GM19238 (cell line): ENCODE measurements at regions not wholly inside any gene's neighbourhood (a gene's known extent, or its start where the extent isn't known, plus 50 kb on each side); places are given as distances from the start of the nearest gene placed in this dataset.

ENCODE experiments used
- DNase-seq: peaks from one replicate; pipeline ENCODE4 v3.0.0; 2011; ENCODE audit warnings: low spot score; ENCODE audit not compliant: insufficient read length

- DNase-seq = no peak
These were observed 358.9 kb downstream of the ZEB2 start for GRCh38 chr2:144161061-144161460.

- DNase-seq = no peak
These were observed 360.7 kb downstream of the ZEB2 start for GRCh38 chr2:144159240-144159639.

GRCh38 chr2:144158096-144158495 is 361.8 kb downstream of the ZEB2 start:
- no peak for DNase-seq

GRCh38 chr2:144156736-144157640 is 362.9 kb downstream of the ZEB2 start:
- DNase-seq = no peak

GRCh38 chr2:144154205-144154604 is 365.7 kb downstream of the ZEB2 start:
- no peak for DNase-seq

GRCh38 chr2:144152817-144153271 is 367.1 kb downstream of the ZEB2 start:
- DNase-seq = no peak

- DNase-seq = no peak
These were observed 368.1 kb downstream of the ZEB2 start for GRCh38 chr2:144151851-144152250.

GRCh38 chr2:144151405-144151804 is 368.5 kb downstream of the ZEB2 start:
- DNase-seq = no peak

GRCh38 chr2:144147356-144147755 is 372.6 kb downstream of the ZEB2 start:
- DNase-seq = no peak

GRCh38 chr2:144146876-144147275 is 373.0 kb downstream of the ZEB2 start:
- DNase-seq = no peak

GRCh38 chr2:144146076-144146475 is 373.8 kb downstream of the ZEB2 start:
- DNase-seq = no peak

- DNase-seq = no peak
These were observed 376.4 kb downstream of the ZEB2 start for GRCh38 chr2:144143294-144144151.

GRCh38 chr2:144140891-144141290 is 379.0 kb downstream of the ZEB2 start:
- no peak for DNase-seq

- DNase-seq = no peak
These were observed 382.1 kb downstream of the ZEB2 start for GRCh38 chr2:144137705-144138428.

- no peak for DNase-seq
These were observed 382.6 kb downstream of the ZEB2 start for GRCh38 chr2:144137272-144137671.

GRCh38 chr2:144136297-144137010 is 383.5 kb downstream of the ZEB2 start:
- DNase-seq = no peak

- no peak for DNase-seq
These were observed 385.8 kb downstream of the ZEB2 start for GRCh38 chr2:144133936-144134665.

GRCh38 chr2:144132357-144132756 is 387.6 kb downstream of the ZEB2 start:
- no peak for DNase-seq

GRCh38 chr2:144131042-144131441 is 388.9 kb downstream of the ZEB2 start:
- DNase-seq = no peak

- no peak for DNase-seq
These were observed 389.4 kb downstream of the ZEB2 start for GRCh38 chr2:144130551-144130950.
